ENCODE measurements at regions not wholly inside any gene's neighbourhood (a gene's known extent, or its start where the extent isn't known, plus 50 kb on each side); places are given as distances from the start of the nearest gene placed in this dataset.

- Histone ChIP-seq H3K4me3 (no peak overlapping the region), H2AFZ (ENCODE audit: control insufficient read depth, low read depth, low read length) (no peak overlapping the region), H3K4me1 (ENCODE audit: control insufficient read depth, insufficient read depth, low read length) (no peaks in the 10 kb centered on the region), H3K9me3 (replicated peaks; ENCODE audit: control insufficient read depth, insufficient read depth, low read length) (no peaks in the 10 kb centered on the region; the same call in 2 of the 3 replicates), H3K27ac (ENCODE audit: control insufficient read depth, insufficient read depth) (no peak overlapping the region), H3K4me2 (ENCODE audit: control insufficient read depth, insufficient read depth) (no peak overlapping the region), H3K36me3 (ENCODE audit: control insufficient read depth in 2 of 2, insufficient read depth in 2 of 2, low read length in 1 of 2) (no peaks in the 10 kb centered on the region), H3K9ac (ENCODE audit: control insufficient read depth, insufficient read depth, low read length) (no peak overlapping the region), H4K20me1 (ENCODE audit: control insufficient read depth, insufficient read depth) (no peaks in the 10 kb centered on the region), H3K27me3 (replicated peaks in 1 of 2; ENCODE audit: control insufficient read depth in 2 of 2, insufficient read depth in 2 of 2, low read length in 1 of 2) (no peaks in the 10 kb centered on the region), H3K79me2 (ENCODE audit: control insufficient read depth, insufficient read depth, low read length) (no peaks in the 10 kb centered on the region)
- intact Hi-C loops (cut with micrococcal nuclease; ENCODE audit: unreplicated experiment): no loop called here
- no TSS peak for BruUV-seq (replicated peaks)
- RAD21 ChIA-PET (ENCODE audit: unreplicated experiment): no interaction called here
- CTCF ChIA-PET: interaction anchor here (0.8 to 1.1 kb wide), 2 partner anchors 10 to 20 kb away, joined by 3 to 4 read pairs; no protein-coding TSS in a partner anchor
- 55% methylated on average over 12 of the region's 12 CpGs for WGBS (ENCODE audit: insufficient coverage, insufficient replicate concordance, low lambda C conversion rate, missing lambda C conversion rate)
- FAIRE-seq (no peak), DNase-seq (ENCODE audit: low read depth, low spot score) (no peak), ATAC-seq (no peak)
- TF ChIP-seq PAX8 (IDR thresholded peaks at IDR 0.05): no peak
- TF ChIP-seq POLR2AphosphoS2 (IDR thresholded peaks at IDR 0.05; ENCODE audit: low read depth, low read length): no peak
- no peak for TF ChIP-seq EP300 (IDR thresholded peaks at IDR 0.05; ENCODE audit: borderline replicate concordance in 1 of 2, control insufficient read depth in 1 of 2, low read depth in 2 of 2, low read length in 2 of 2)
- no peak for TF ChIP-seq STAT3 (IDR thresholded peaks at IDR 0.05; ENCODE audit: low read depth, low read length)
- no peak for TF ChIP-seq BCL11A (IDR thresholded peaks at IDR 0.05; ENCODE audit: low read depth, low read length)
- no peak for TF ChIP-seq SMAD1 (IDR thresholded peaks at IDR 0.05; ENCODE audit: low read depth, partially characterized antibody)
- TF ChIP-seq ZNF592 (IDR thresholded peaks at IDR 0.05): no peak
- no peak for TF ChIP-seq ZBED1 (IDR thresholded peaks at IDR 0.05; ENCODE audit: borderline replicate concordance)
- no peak for TF ChIP-seq TBL1XR1 (IDR thresholded peaks at IDR 0.05; ENCODE audit: low read depth, low read length)
- no peak for TF ChIP-seq NR2C2 (IDR thresholded peaks at IDR 0.05; ENCODE audit: borderline replicate concordance, control insufficient read depth, insufficient read length, low read depth)
- no peak for TF ChIP-seq IRF5 (IDR thresholded peaks at IDR 0.05; ENCODE audit: borderline replicate concordance)
- no peak for TF ChIP-seq ZNF217 (IDR thresholded peaks at IDR 0.05)
- in situ Hi-C loops (cut with MboI): no loop called here
- SMC1A ChIA-PET (ENCODE audit: uncharacterized antibody, unreplicated experiment): interaction anchor here (0.9 to 1.6 kb wide), 3 partner anchors 8 to 130 kb away, joined by 3 to 7 read pairs (median 3); no protein-coding TSS in a partner anchor
- POLR2A ChIA-PET: interaction anchor here (1.1 kb wide), 1 partner anchor 11 kb away, joined by 4 read pairs; no protein-coding TSS in a partner anchor
Observed at GRCh38 chr13:40469581-40470310, 196.7 kb downstream of the FOXO1 start.
